Heart right ventricle (tissue), 16 donors: ENCODE measurements at regions not wholly inside any gene's neighbourhood (a gene's known extent, or its start where the extent isn't known, plus 50 kb on each side); places are given as distances from the start of the nearest gene placed in this dataset.

ENCODE experiments used
- ATAC-seq, 8 donors: fragments of 200-7000 bp; cut with Tn5 transposase; one replicate each; pipeline ENCODE4 v1.9.1; 2020; ENCODE audit warnings: mild to moderate bottlenecking in 8 of 8, moderate library complexity in 8 of 8, moderate number of reproducible peaks in 1 of 8
- DNase-seq, 2 donors: peaks; one replicate each; pipeline ENCODE4 v3.0.0-alpha.2; 2020
- H3K27ac ChIP-seq, 10 donors: fragments of 200-600 bp; sonication (generic) in 2 of 10; one replicate each; pipeline versions ENCODE4 v1.5.0 to v1.8.0; 2020 to 2022; ENCODE audit warnings: mild to moderate bottlenecking in 3 of 10
- H3K27me3 ChIP-seq, 7 donors: fragments of 200-600 bp; one replicate each; pipeline ENCODE4 v1.8.0; 2021 to 2022; ENCODE audit warnings: mild to moderate bottlenecking in 2 of 7
- H3K36me3 ChIP-seq, 9 donors: fragments of 200-600 bp; sonication (generic) in 1 of 9; one replicate each; pipeline versions ENCODE4 v1.5.0 to v1.8.0; 2020 to 2022; ENCODE audit warnings: mild to moderate bottlenecking in 2 of 9
- H3K4me1 ChIP-seq, 9 donors: fragments of 200-600 bp; sonication (generic) in 1 of 9; one replicate each; pipeline versions ENCODE4 v1.5.0 to v1.8.0; 2020 to 2022; ENCODE audit warnings: mild to moderate bottlenecking in 4 of 9
- H3K4me3 ChIP-seq, 10 donors: fragments of 200-600 bp; sonication (generic) in 2 of 10; one replicate each; pipeline versions ENCODE4 v1.5.0 to v1.8.0; 2020 to 2022; ENCODE audit warnings: mild to moderate bottlenecking in 7 of 10, moderate library complexity in 2 of 10
- H3K9me3 ChIP-seq, 11 donors: fragments of 200-600 bp in 10 of 11; sonication (generic) in 2 of 11; one replicate each; pipeline versions ENCODE4 v1.5.0 to v1.8.0; 2013 to 2022; ENCODE audit warnings: mild to moderate bottlenecking in 2 of 11, control low read depth in 1 of 11, moderate library complexity in 1 of 11
- WGBS, 2 donors: extraction: QIAGEN DNeasy Blood & Tissue Kit; methylation state at CpG; one replicate each; pipeline ENCODE4 v1.1.7; 2013; ENCODE audit warnings: inconsistent platforms in 1 of 2; 5-methylcytosine and 5-hydroxymethylcytosine counted together
- intact Hi-C, 10 donors: fragments of 100-400 bp; cut with DNase I; formaldehyde crosslinking; loops; one replicate each; pipeline versions ENCODE4 v1.11.1 to v1.14.2; 2022
- TF ChIP-seq, protein P1 (sequence below), 9 donors: fragments of 200-600 bp; sonication (generic) in 2 of 9; IDR thresholded peaks; one replicate each; pipeline versions ENCODE4 v1.5.0 to v1.8.0; 2021 to 2022; ENCODE audit warnings: antibody characterized with exemption in 9 of 9, mild to moderate bottlenecking in 5 of 9, moderate library complexity in 1 of 9
- donor health status: Arrhythmogenic right ventricular cardiomyopathy.
- donor health status: ischemic (EF 13 %, LVEDD 7.1; RV severe dilation, severe dysfunction).
- donor health status: healthy with polysubstance abuse.
- donor health status: DM: no; HTN: yes; CAD: no.
- donor health status: DM: no; HTN: no; CAD: no.
- donor health status: ischemic (EF 25% LVEDD 6.9; RV normal size, moderate dysfunction).
- donor health status: ischemic (EF 25% LVEDD 5.7; RV mildly dilated, moderate dysfunction).
- donor health status: healthy.
- donor health status: DM: yes; HTN: yes; CAD: no.
- donor health status: Ischemic cardiomyopathy.
- donor health status: ischemic (EF 35%, LVEDD 5.7; RV mildly dilated, moderate dysfunction).
- donor health status: nonischemic (EF 11% LVEDD 7.7; RV severe dilation, severe dysfunction).
- donor health status: DM: yes; HTN: yes; CAD: no.
- donor health status: PGD.
- donor health status: ischemic (EF 29% LVEDD 5.4; RV normal size, mild dysfunction).
- donor health status: nonischemic (EF 23%, LVEDD 6.1; RV moderate dilation, normal function).

DNA sequence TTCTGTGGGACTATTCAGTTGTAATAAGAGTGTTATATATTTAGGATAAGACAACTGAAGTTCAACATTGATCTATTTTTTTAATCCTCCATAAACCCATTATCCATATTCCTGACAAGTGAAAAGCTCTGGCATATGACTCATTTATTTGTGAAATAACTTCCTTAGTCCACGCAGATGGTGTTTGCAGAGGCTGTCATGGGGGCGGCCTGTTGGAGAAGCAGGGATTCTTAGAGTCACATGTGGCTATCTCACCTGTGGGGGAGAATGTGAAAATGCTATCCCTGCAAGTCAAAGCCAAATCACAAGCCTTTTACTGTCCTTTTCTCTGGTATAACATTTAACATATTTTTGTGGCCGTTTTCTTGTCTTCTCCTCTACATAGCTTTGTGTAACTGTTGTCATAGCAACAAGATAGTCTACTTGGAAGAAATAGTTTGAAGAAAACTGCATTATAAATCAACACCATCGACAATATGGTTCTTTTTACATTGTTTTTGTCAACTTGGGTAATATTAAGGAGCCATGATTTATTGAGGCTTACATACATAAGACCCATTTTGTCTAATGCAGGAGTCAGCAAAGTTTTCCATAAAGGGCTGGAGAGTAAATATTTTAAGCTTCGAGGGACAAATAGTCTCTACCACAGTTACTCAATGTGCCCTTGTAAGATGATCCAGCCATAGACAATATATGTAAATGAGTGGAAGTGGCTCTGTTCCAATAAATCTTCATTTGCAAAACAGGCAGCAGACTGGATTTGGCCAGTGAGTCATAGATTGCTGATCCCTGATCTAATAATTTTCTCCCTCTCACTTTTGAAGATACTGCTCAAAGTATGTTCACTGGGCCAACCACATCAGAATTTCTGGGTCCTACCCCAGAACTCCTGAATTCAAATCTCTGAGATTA is 395.0 kb downstream of the DTHD1 start:
- no peak for ATAC-seq
- Histone ChIP-seq H3K27me3 (no peaks in the 10 kb centered on the region), H3K4me1 (peaks cover 0 to 9% (median 0%) of the 10 kb centered on the region in 9 donors), H3K36me3 (no peaks in the 10 kb centered on the region), H3K27ac (no peak overlapping the region), H3K4me3 (no peak overlapping the region), H3K9me3 (peaks cover 0 to 6% (median 0%) of the 10 kb centered on the region in 11 donors)
- TF ChIP-seq, protein P1, sequence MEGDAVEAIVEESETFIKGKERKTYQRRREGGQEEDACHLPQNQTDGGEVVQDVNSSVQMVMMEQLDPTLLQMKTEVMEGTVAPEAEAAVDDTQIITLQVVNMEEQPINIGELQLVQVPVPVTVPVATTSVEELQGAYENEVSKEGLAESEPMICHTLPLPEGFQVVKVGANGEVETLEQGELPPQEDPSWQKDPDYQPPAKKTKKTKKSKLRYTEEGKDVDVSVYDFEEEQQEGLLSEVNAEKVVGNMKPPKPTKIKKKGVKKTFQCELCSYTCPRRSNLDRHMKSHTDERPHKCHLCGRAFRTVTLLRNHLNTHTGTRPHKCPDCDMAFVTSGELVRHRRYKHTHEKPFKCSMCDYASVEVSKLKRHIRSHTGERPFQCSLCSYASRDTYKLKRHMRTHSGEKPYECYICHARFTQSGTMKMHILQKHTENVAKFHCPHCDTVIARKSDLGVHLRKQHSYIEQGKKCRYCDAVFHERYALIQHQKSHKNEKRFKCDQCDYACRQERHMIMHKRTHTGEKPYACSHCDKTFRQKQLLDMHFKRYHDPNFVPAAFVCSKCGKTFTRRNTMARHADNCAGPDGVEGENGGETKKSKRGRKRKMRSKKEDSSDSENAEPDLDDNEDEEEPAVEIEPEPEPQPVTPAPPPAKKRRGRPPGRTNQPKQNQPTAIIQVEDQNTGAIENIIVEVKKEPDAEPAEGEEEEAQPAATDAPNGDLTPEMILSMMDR (IDR thresholded peaks at IDR 0.05), result no peak
- no peak for DNase-seq
- WGBS, 2 donors, result 48 to 59% methylated on average over 5 of the region's 5 CpGs
- intact Hi-C loops, result no loop called here

DNA sequence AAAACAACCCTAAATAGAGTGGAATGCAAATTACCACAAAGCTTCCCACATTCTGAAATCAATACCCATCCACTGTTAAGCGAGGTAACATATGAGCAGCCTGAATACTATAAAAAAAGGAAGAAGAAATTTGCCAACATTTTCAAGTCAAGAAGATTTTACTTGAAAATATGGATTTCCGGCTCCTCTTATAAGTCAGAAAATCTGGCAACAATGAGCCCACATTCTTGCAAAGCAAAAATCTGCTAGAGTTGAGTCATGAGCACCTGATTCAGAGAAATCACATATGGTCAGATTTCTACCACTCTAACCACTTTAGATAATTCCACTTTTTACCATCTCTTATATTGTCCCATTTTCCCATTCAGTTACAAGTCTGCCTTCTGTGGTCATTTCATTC is 395.7 kb downstream of the DTHD1 start:
- Histone ChIP-seq H3K36me3 (no peaks in the 10 kb centered on the region), H3K27me3 (no peaks in the 10 kb centered on the region), H3K27ac (no peak overlapping the region), H3K9me3 (peaks cover 0 to 11% (median 0%) of the 10 kb centered on the region in 11 donors), H3K4me3 (no peak overlapping the region), H3K4me1 (peaks cover 0 to 9% (median 0%) of the 10 kb centered on the region in 9 donors)
- DNase-seq, result no peak
- no peak for ATAC-seq
- TF ChIP-seq, protein P1 (IDR thresholded peaks at IDR 0.05), result no peak
- 71 to 78% methylated on average over 2 of the region's 2 CpGs for WGBS, 2 donors
- intact Hi-C loops, result no loop called here

DNA sequence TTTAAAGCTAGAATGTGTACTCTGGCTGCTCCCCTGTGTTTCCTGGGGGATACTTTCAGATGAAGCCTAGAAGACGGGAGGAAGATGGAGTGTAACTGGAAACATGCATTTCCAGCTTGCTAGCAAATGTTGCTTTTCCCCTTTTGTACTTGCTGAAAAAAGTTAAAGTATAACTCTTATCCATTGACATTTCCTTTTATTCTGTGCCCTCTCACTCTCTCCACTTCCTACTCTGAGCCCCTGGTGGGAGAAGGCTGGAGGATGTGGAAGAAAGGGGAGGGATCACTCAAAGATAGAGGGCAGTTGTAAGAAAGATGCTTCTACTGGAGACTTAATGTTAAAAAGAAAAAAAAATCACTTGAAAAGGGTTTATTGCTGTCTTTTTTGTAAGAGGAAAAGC is 396.5 kb downstream of the DTHD1 start:
- H3K27me3 ChIP-seq, result no peaks in the 10 kb centered on the region
- peaks cover 0 to 15% (median 0%) of the 10 kb centered on the region in 11 donors for H3K9me3 ChIP-seq
- TF ChIP-seq, protein P1 (IDR thresholded peaks at IDR 0.05), result no peak
- no peak overlapping the region for H3K27ac ChIP-seq
- peaks cover 0 to 9% (median 0%) of the 10 kb centered on the region in 9 donors for H3K4me1 ChIP-seq
- WGBS, 2 donors, result 44 to 73% methylated on average over 1 of the region's 1 CpG
- ATAC-seq (no peak), DNase-seq (no peak)
- no peaks in the 10 kb centered on the region for H3K36me3 ChIP-seq
- no peak overlapping the region for H3K4me3 ChIP-seq
- intact Hi-C loops, result no loop called here

DNA sequence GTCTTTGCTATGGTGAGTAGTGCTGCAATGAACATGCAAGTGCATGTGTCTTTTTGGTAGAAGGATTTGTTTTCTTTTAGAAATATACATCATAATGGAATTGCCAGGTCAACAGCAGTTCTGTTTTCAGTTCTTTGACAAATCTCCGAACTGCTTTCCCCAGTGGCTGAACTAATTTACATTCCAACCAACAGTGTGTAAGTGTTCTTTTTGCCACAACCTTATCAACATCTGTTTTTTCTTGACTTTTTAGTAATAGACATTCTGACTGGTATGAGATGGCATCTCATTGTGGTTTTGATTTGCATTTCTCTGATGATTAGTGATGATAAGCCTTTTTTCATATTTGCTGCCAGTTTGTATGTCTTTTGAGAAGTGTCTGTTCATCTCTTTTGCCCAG is 406.3 kb downstream of the DTHD1 start:
- TF ChIP-seq, protein P1 (IDR thresholded peaks at IDR 0.05), result no peak
- 73 to 82% methylated on average over 1 of the region's 1 CpG for WGBS, 2 donors
- no peak for DNase-seq
- Histone ChIP-seq H3K4me3 (no peak overlapping the region), H3K27ac (no peak overlapping the region), H3K9me3 (peaks cover 0 to 47% (median 6%) of the 10 kb centered on the region in 11 donors), H3K27me3 (no peaks in the 10 kb centered on the region), H3K36me3 (no peaks in the 10 kb centered on the region), H3K4me1 (no peaks in the 10 kb centered on the region)
- intact Hi-C loops, result no loop called here
- no peak for ATAC-seq
